H1 (cell line): ENCODE measurements at regions not wholly inside any gene's neighbourhood (a gene's known extent, or its start where the extent isn't known, plus 50 kb on each side); places are given as distances from the start of the nearest gene placed in this dataset.

Experiments used
- CTCF ChIA-PET: fragments of 300-600 bp; sonication (Branson Sonifier 250); formaldehyde crosslinking; loops from one replicate; lab custom pipeline; 2021; ENCODE audit not compliant: partially characterized antibody; lab: Charles Lee
- POLR2A ChIA-PET: fragments of 300-600 bp; sonication (Branson Sonifier 250); formaldehyde crosslinking; loops from one replicate; lab custom pipeline; 2021; ENCODE audit warnings: inconsistent platforms; ENCODE audit not compliant: partially characterized antibody; lab: Charles Lee
- DNase-seq, 2 experiments: peaks; one replicate each; pipeline versions ENCODE4 v3.0.0 to v3.0.0-alpha.2; 2010 to 2022; ENCODE audit warnings: low spot score in 2 of 2, low read depth in 1 of 2, mixed read lengths in 1 of 2
- FAIRE-seq: peaks from 2 replicates; lab custom pipeline; 2011; peaks lifted over from hg19 to GRCh38; lab: Jason Lieb, UNC
- H2AFZ ChIP-seq: 2 replicates; pipeline ENCODE4 v1.8.1; 2012; ENCODE audit warnings: low read length, inconsistent platforms
- H2AK5ac ChIP-seq: 2 replicates; pipeline ENCODE4 v1.6.1; 2013; ENCODE audit warnings: low read depth, low read length
- H2BK120ac ChIP-seq: replicated peaks from 2 replicates; pipeline ENCODE3; 2013; ENCODE audit warnings: low read depth, low read length, inconsistent platforms
- H2BK12ac ChIP-seq: 2 replicates; pipeline ENCODE4 v1.6.1; 2013; ENCODE audit warnings: low read depth, low read length
- H2BK15ac ChIP-seq: 2 replicates; pipeline ENCODE4 v1.6.1; 2013; ENCODE audit warnings: low read length
- H2BK20ac ChIP-seq: 2 replicates; pipeline ENCODE4 v1.6.1; 2013; ENCODE audit warnings: low read length
- H2BK5ac ChIP-seq: 2 replicates; pipeline ENCODE4 v1.6.1; 2013; ENCODE audit warnings: low read depth, low read length
- H3K14ac ChIP-seq: 2 replicates; pipeline ENCODE4 v1.6.1; 2013; ENCODE audit warnings: inconsistent platforms; ENCODE audit not compliant: insufficient read length
- H3K18ac ChIP-seq: 2 replicates; pipeline ENCODE4 v1.6.1; 2013; ENCODE audit warnings: low read length; ENCODE audit errors: extremely low read depth
- H3K23ac ChIP-seq: 2 replicates; pipeline ENCODE4 v1.6.1; 2013; ENCODE audit warnings: inconsistent platforms; ENCODE audit not compliant: insufficient read length
- H3K23me2 ChIP-seq: 2 replicates; pipeline ENCODE4 v1.6.1; 2013; ENCODE audit warnings: low read depth, low read length
- H3K27ac ChIP-seq: 2 replicates; pipeline ENCODE4 v1.6.1; 2011; ENCODE audit warnings: low read depth, low read length, inconsistent platforms
- H3K27me3 ChIP-seq, 4 experiments: replicated peaks in 1 of 4; 1 replicate in 1 of 4; 2 replicates in 3 of 4; pipeline versions ENCODE4 v1.6.1 to v1.8.1; 2011 to 2013; ENCODE audit warnings: low read length in 3 of 4, mild to moderate bottlenecking in 3 of 4, inconsistent platforms in 2 of 4, mixed read lengths in 2 of 4, moderate library complexity in 1 of 4; ENCODE audit not compliant: control insufficient read depth in 3 of 4, insufficient read depth in 3 of 4; ENCODE audit errors: extremely low read depth in 1 of 4
- H3K36me3 ChIP-seq, 4 experiments: 2 replicates each; pipeline versions ENCODE4 v1.6.1 to v1.8.1; 2011 to 2013; ENCODE audit warnings: mild to moderate bottlenecking in 4 of 4, low read length in 3 of 4, moderate library complexity in 2 of 4, control low read depth in 1 of 4, inconsistent platforms in 1 of 4; ENCODE audit not compliant: insufficient read depth in 4 of 4, control insufficient read depth in 2 of 4
- H3K4ac ChIP-seq: replicated peaks from 2 replicates; pipeline ENCODE3; 2013; ENCODE audit warnings: low read length, low read depth, mixed read lengths, inconsistent platforms; ENCODE audit not compliant: insufficient read length
- H3K4me1 ChIP-seq, 4 experiments: replicated peaks in 1 of 4; 1 replicate in 1 of 4; 2 replicates in 3 of 4; pipeline versions ENCODE4 v1.6.1 to v1.8.1; 2011 to 2013; ENCODE audit warnings: low read length in 3 of 4, inconsistent platforms in 2 of 4, mixed read lengths in 1 of 4; ENCODE audit not compliant: insufficient read depth in 4 of 4, control insufficient read depth in 3 of 4
- H3K4me2 ChIP-seq, 2 experiments: 2 replicates each; pipeline versions ENCODE4 v1.6.1 to v1.8.1; 2011 to 2013; ENCODE audit warnings: low read depth in 2 of 2, low read length in 2 of 2, control low read depth in 1 of 2, inconsistent platforms in 1 of 2, mild to moderate bottlenecking in 1 of 2; ENCODE audit not compliant: insufficient read depth in 1 of 2
- H3K4me3 ChIP-seq, 4 experiments: fragments of 200-600, 300-600 bp in 1 of 4; sonication (generic), shearing (Covaris generic), sonication (Bioruptor Twin) in 1 of 4; 2 replicates each; pipeline versions ENCODE4 v1.5.1 to v1.8.1; 2011 to 2016; ENCODE audit warnings: low read length in 4 of 4, low read depth in 3 of 4, control low read depth in 2 of 4, inconsistent platforms in 2 of 4, mild to moderate bottlenecking in 2 of 4, mixed read lengths in 1 of 4, moderate library complexity in 1 of 4; ENCODE audit not compliant: insufficient read depth in 2 of 4; ENCODE audit errors: extremely low read depth in 1 of 4
- H3K56ac ChIP-seq: replicated peaks from 2 replicates; pipeline ENCODE3; 2013; ENCODE audit warnings: low read depth, mild to moderate bottlenecking, mixed read lengths, low read length, inconsistent platforms; ENCODE audit not compliant: insufficient read length
- H3K79me1 ChIP-seq: 2 replicates; pipeline ENCODE4 v1.6.1; 2013; ENCODE audit warnings: low read depth, low read length, control low read depth
- H3K79me2 ChIP-seq, 2 experiments: 2 replicates each; pipeline versions ENCODE4 v1.6.1 to v1.8.1; 2012 to 2013; ENCODE audit warnings: low read length in 2 of 2, mild to moderate bottlenecking in 2 of 2, inconsistent platforms in 1 of 2; ENCODE audit not compliant: insufficient read depth in 2 of 2, control insufficient read depth in 1 of 2
- H3K9ac ChIP-seq, 4 experiments: replicated peaks in 1 of 4; 1 replicate in 1 of 4; 2 replicates in 3 of 4; pipeline versions ENCODE4 v1.6.1 to v1.8.1; 2011 to 2013; ENCODE audit warnings: low read depth in 3 of 4, low read length in 3 of 4, control low read depth in 2 of 4, mild to moderate bottlenecking in 2 of 4, moderate library complexity in 2 of 4, inconsistent platforms in 1 of 4; ENCODE audit errors: extremely low read depth in 1 of 4
- H3K9me3 ChIP-seq, 2 experiments: 2 replicates each; pipeline versions ENCODE4 v1.6.1 to v1.8.1; 2012 to 2013; ENCODE audit warnings: mild to moderate bottlenecking in 2 of 2, moderate library complexity in 2 of 2, control low read depth in 1 of 2, inconsistent platforms in 1 of 2, low read depth in 1 of 2, low read length in 1 of 2, mixed read lengths in 1 of 2; ENCODE audit not compliant: insufficient read depth in 2 of 2
- H4K20me1 ChIP-seq, 2 experiments: replicated peaks in 1 of 2; 2 replicates each; pipeline versions ENCODE3 to v1.8.1; 2011 to 2013; ENCODE audit warnings: inconsistent platforms in 2 of 2, low read length in 2 of 2, mild to moderate bottlenecking in 1 of 2; ENCODE audit not compliant: insufficient read depth in 2 of 2, control insufficient read depth in 1 of 2
- H4K5ac ChIP-seq: 2 replicates; pipeline ENCODE4 v1.6.1; 2013; ENCODE audit warnings: low read length, low read depth, mixed read lengths, inconsistent platforms; ENCODE audit not compliant: insufficient read length
- H4K8ac ChIP-seq: 2 replicates; pipeline ENCODE4 v1.8.0; 2013; ENCODE audit warnings: mild to moderate bottlenecking, moderate library complexity, low read length, inconsistent platforms; ENCODE audit not compliant: insufficient read depth; ENCODE audit errors: extremely low read depth
- H4K91ac ChIP-seq: replicated peaks from 2 replicates; pipeline ENCODE3; 2013; ENCODE audit warnings: low read length, mixed read lengths, inconsistent platforms; ENCODE audit not compliant: insufficient read length
- ATF2 ChIP-seq: IDR thresholded peaks from 2 replicates; pipeline ENCODE4 v1.6.1; 2012; ENCODE audit warnings: low read length, inconsistent platforms
- PHF8 ChIP-seq: fragments of 200-600 bp; sonication (generic); conservative IDR thresholded peaks from 2 replicates; pipeline ENCODE4 v1.7.1; 2012; ENCODE audit warnings: low read depth, mild to moderate bottlenecking, inconsistent platforms, low read length, moderate library complexity
- SIRT6 ChIP-seq: IDR thresholded peaks from one replicate; pipeline ENCODE4 v1.7.1; 2012; ENCODE audit warnings: low read length, inconsistent platforms
- SP4 ChIP-seq: IDR thresholded peaks from 2 replicates; pipeline ENCODE4 v1.6.1; 2012; ENCODE audit warnings: low read length, inconsistent platforms
- SUZ12 ChIP-seq: fragments of 200-600 bp; sonication (generic); IDR thresholded peaks from 2 replicates; pipeline ENCODE4 v1.6.1; 2012; ENCODE audit warnings: mild to moderate bottlenecking, inconsistent platforms, low read length, moderate library complexity, mixed read lengths
- TBP ChIP-seq: IDR thresholded peaks from 2 replicates; pipeline ENCODE4 v1.6.1; 2011; ENCODE audit warnings: low read depth, low read length, improper control_type of control experiment
- WGBS, 2 experiments: shearing (Covaris generic) in 1 of 2; methylation state at CpG; one replicate each; pipeline versions ENCODE4 v1.1.6 to v1.1.7; 2013 to 2015; ENCODE audit warnings: low lambda C conversion rate in 2 of 2, mixed read lengths in 2 of 2, inconsistent platforms in 1 of 2, low coverage in 1 of 2, missing lambda C conversion rate in 1 of 2; ENCODE audit not compliant: insufficient replicate concordance in 2 of 2, insufficient coverage in 1 of 2, insufficient read length in 1 of 2; ENCODE audit errors: extremely low coverage in 1 of 2, missing lambda C conversion rate in 1 of 2; 5-methylcytosine and 5-hydroxymethylcytosine counted together

GRCh38 chr12:3417113-3417512 is 73.9 kb upstream of the PRMT8 start:
- H3K23me2 ChIP-seq, result no peaks in the 10 kb centered on the region
- no peak for DNase-seq
- H3K27me3 ChIP-seq, result peaks cover 1 to 8% (median 6%) of the 10 kb centered on the region in 4 experiments; a peak in 5 of 7 replicates
- H2BK120ac ChIP-seq, result no peak overlapping the region
- no peak overlapping the region for H3K9ac ChIP-seq
- H4K91ac ChIP-seq, result no peak overlapping the region
- H3K27ac ChIP-seq, result no peak overlapping the region
- no peak overlapping the region for H2BK20ac ChIP-seq
- 0 out of 4 replicates have a peak, but pooled peaks cover 0 to 2% of the 10 kb centered on the region in 2 experiments for H3K9me3 ChIP-seq
- no peak overlapping the region for H2BK12ac ChIP-seq
- no peak for TF ChIP-seq SUZ12
- TF ChIP-seq SIRT6, result no peak
- no peak for TF ChIP-seq SP4
- TF ChIP-seq PHF8, result no peak
- no peak for TF ChIP-seq ATF2
- no peak for TF ChIP-seq TBP
- H3K4ac ChIP-seq, result no peak overlapping the region
- no peak overlapping the region for H3K4me3 ChIP-seq
- H3K36me3 ChIP-seq, result no peaks in the 10 kb centered on the region
- 93% methylated on average over 3 of the region's 3 CpGs; no CpG with 5 or more reads in 1 of the 2 experiments for WGBS, 2 experiments
- no peak overlapping the region for H4K8ac ChIP-seq
- no peak overlapping the region for H3K56ac ChIP-seq
- ChIA-PET CTCF (interaction anchor here (0.9 to 5.6 kb wide), 11 partner anchors 9 to 243 kb away, joined by 3 to 26 read pairs (median 4); no protein-coding TSS in a partner anchor), POLR2A (no interaction called here)
- H2BK15ac ChIP-seq, result no peak overlapping the region
- FAIRE-seq, result no peak
- H3K79me2 ChIP-seq, result no peaks in the 10 kb centered on the region
- H3K23ac ChIP-seq, result no peak overlapping the region
- H4K20me1 ChIP-seq, result no peaks in the 10 kb centered on the region
- no peak overlapping the region for H2AK5ac ChIP-seq
- H3K79me1 ChIP-seq, result no peaks in the 10 kb centered on the region
- peaks cover 7 to 14% (median 10%) of the 10 kb centered on the region in 4 experiments for H3K4me1 ChIP-seq
- H2BK5ac ChIP-seq, result no peak overlapping the region
- no peak overlapping the region for H2AFZ ChIP-seq
- H3K18ac ChIP-seq, result no peak overlapping the region
- H3K4me2 ChIP-seq, result no peak overlapping the region
- H3K14ac ChIP-seq, result no peak overlapping the region
- H4K5ac ChIP-seq, result no peak overlapping the region
